ACC112 (cell line): ENCODE measurements at regions not wholly inside any gene's neighbourhood (a gene's known extent, or its start where the extent isn't known, plus 50 kb on each side); places are given as distances from the start of the nearest gene placed in this dataset.

Experiments
- H2AFZ ChIP-seq: fragments of 200-600 bp; sonication (generic); one replicate; pipeline ENCODE4 v1.6.0; 2017; ENCODE audit warnings: antibody characterized with exemption, low read length; ENCODE audit not compliant: unreplicated experiment
- H3K27ac ChIP-seq: fragments of 200-600 bp; sonication (generic); 2 replicates; pipeline ENCODE4 v1.5.1; 2014; ENCODE audit warnings: low read depth, mild to moderate bottlenecking, antibody characterized with exemption, low read length, moderate library complexity
- H3K27me3 ChIP-seq: fragments of 200-600 bp; sonication (generic); 2 replicates; pipeline ENCODE4 v1.6.1; 2014; ENCODE audit warnings: mild to moderate bottlenecking, antibody characterized with exemption, low read length, moderate library complexity, mixed read lengths; ENCODE audit not compliant: insufficient read depth
- H3K36me3 ChIP-seq: fragments of 200-600 bp; sonication (generic); 2 replicates; pipeline ENCODE4 v1.6.1; 2016; ENCODE audit warnings: mild to moderate bottlenecking, antibody characterized with exemption, low read length, moderate library complexity, mixed read lengths; ENCODE audit not compliant: insufficient read depth
- H3K4me1 ChIP-seq: fragments of 200-600 bp; sonication (generic); one replicate; pipeline ENCODE4 v1.6.1; 2016; ENCODE audit warnings: low read length, mixed read lengths; ENCODE audit not compliant: insufficient read depth, unreplicated experiment, control insufficient read depth
- H3K4me3 ChIP-seq: fragments of 200-600 bp; sonication (generic); 2 replicates; pipeline ENCODE4 v1.5.1; 2014; ENCODE audit warnings: mild to moderate bottlenecking, low read depth, low read length
- H3K79me2 ChIP-seq: fragments of 200-600 bp; sonication (generic); one replicate; pipeline ENCODE4 v1.6.0; 2016; ENCODE audit warnings: low read length; ENCODE audit not compliant: control insufficient read depth, unreplicated experiment, insufficient read depth

GRCh38 chr1:220338759-220339158 lies 66.5 kb upstream of the RAB3GAP2 start:
- Histone ChIP-seq H3K27me3 (no peaks in the 10 kb centered on the region; the same call in 1 of the 2 replicates), H3K79me2 (no peaks in the 10 kb centered on the region), H3K4me1 (no peaks in the 10 kb centered on the region), H3K27ac (no peak overlapping the region), H3K36me3 (no peaks in the 10 kb centered on the region), H2AFZ (no peak overlapping the region), H3K4me3 (no peak overlapping the region)

- Histone ChIP-seq H3K27ac (no peak overlapping the region), H2AFZ (no peak overlapping the region), H3K36me3 (no peaks in the 10 kb centered on the region), H3K27me3 (no peaks in the 10 kb centered on the region), H3K4me1 (no peaks in the 10 kb centered on the region), H3K4me3 (no peak overlapping the region), H3K79me2 (no peaks in the 10 kb centered on the region)
Observed at GRCh38 chr1:220336391-220337031, 64.3 kb upstream of the RAB3GAP2 start.

GRCh38 chr1:220335668-220336067 lies 63.4 kb upstream of the RAB3GAP2 start:
- Histone ChIP-seq H3K36me3 (no peaks in the 10 kb centered on the region), H3K27me3 (no peaks in the 10 kb centered on the region), H2AFZ (no peak overlapping the region), H3K4me3 (no peak overlapping the region), H3K4me1 (peaks cover 2% of the 10 kb centered on the region), H3K27ac (no peak overlapping the region), H3K79me2 (no peaks in the 10 kb centered on the region)

- H2AFZ ChIP-seq, result no peak overlapping the region
- H3K79me2 ChIP-seq, result no peaks in the 10 kb centered on the region
- no peak overlapping the region for H3K27ac ChIP-seq
- H3K4me1 ChIP-seq, result peaks cover 4% of the 10 kb centered on the region
- no peaks in the 10 kb centered on the region for H3K36me3 ChIP-seq
- H3K27me3 ChIP-seq, result no peaks in the 10 kb centered on the region
- no peak overlapping the region for H3K4me3 ChIP-seq
Observed at GRCh38 chr1:220331318-220331717, 59.1 kb upstream of the RAB3GAP2 start.

- no peak overlapping the region for H3K27ac ChIP-seq
- H3K36me3 ChIP-seq, result no peaks in the 10 kb centered on the region
- no peak overlapping the region for H2AFZ ChIP-seq
- H3K4me3 ChIP-seq, result no peak overlapping the region
- peaks cover 4% of the 10 kb centered on the region for H3K4me1 ChIP-seq
- no peaks in the 10 kb centered on the region for H3K27me3 ChIP-seq
- H3K79me2 ChIP-seq, result no peaks in the 10 kb centered on the region
Observed at GRCh38 chr1:220330265-220330664, 58.0 kb upstream of the RAB3GAP2 start.

- Histone ChIP-seq H3K4me3 (no peak overlapping the region), H3K27ac (no peak overlapping the region), H3K27me3 (peaks cover 17% of the 10 kb centered on the region; the same call in 1 of the 2 replicates), H3K36me3 (no peaks in the 10 kb centered on the region), H3K4me1 (peaks cover 4% of the 10 kb centered on the region), H3K79me2 (no peaks in the 10 kb centered on the region), H2AFZ (no peak overlapping the region)
Observed at GRCh38 chr1:220327106-220327505, 54.9 kb upstream of the RAB3GAP2 start.

GRCh38 chr1:220326578-220326977 lies 54.3 kb upstream of the RAB3GAP2 start:
- Histone ChIP-seq H3K27me3 (peaks cover 19% of the 10 kb centered on the region; the same call in 1 of the 2 replicates), H2AFZ (no peak overlapping the region), H3K27ac (no peak overlapping the region), H3K79me2 (no peaks in the 10 kb centered on the region), H3K4me3 (no peak overlapping the region), H3K36me3 (no peaks in the 10 kb centered on the region), H3K4me1 (peaks cover 4% of the 10 kb centered on the region)

- Histone ChIP-seq H3K27me3 (peaks cover 19% of the 10 kb centered on the region; the same call in 1 of the 2 replicates), H3K27ac (no peak overlapping the region), H2AFZ (no peak overlapping the region), H3K4me1 (no peaks in the 10 kb centered on the region), H3K36me3 (no peaks in the 10 kb centered on the region), H3K79me2 (no peaks in the 10 kb centered on the region), H3K4me3 (no peak overlapping the region)
Observed at GRCh38 chr1:220325306-220325995, 53.2 kb upstream of the RAB3GAP2 start.

- H3K4me1 ChIP-seq, result no peaks in the 10 kb centered on the region
- H3K27me3 ChIP-seq, result peaks cover 24% of the 10 kb centered on the region
- H2AFZ ChIP-seq, result no peak overlapping the region
- H3K36me3 ChIP-seq, result no peaks in the 10 kb centered on the region
- no peak overlapping the region for H3K27ac ChIP-seq
- H3K4me3 ChIP-seq, result no peak overlapping the region
- no peaks in the 10 kb centered on the region for H3K79me2 ChIP-seq
Observed at GRCh38 chr1:220323717-220324116, 51.5 kb upstream of the RAB3GAP2 start.

GRCh38 chr1:220322570-220322969 lies 50.3 kb upstream of the RAB3GAP2 start:
- Histone ChIP-seq H2AFZ (no peak overlapping the region), H3K79me2 (no peaks in the 10 kb centered on the region), H3K27me3 (peaks cover 29% of the 10 kb centered on the region), H3K36me3 (no peaks in the 10 kb centered on the region), H3K27ac (no peak overlapping the region), H3K4me1 (no peaks in the 10 kb centered on the region), H3K4me3 (no peak overlapping the region)
